Activated CD8-positive, alpha-beta memory T cell treated with anti-CD3 and anti-CD28 coated beads, Interleukin-2, amount 50 U/mL, for 48 hours (primary cell): ENCODE measurements at regions not wholly inside any gene's neighbourhood (a gene's known extent, or its start where the extent isn't known, plus 50 kb on each side); places are given as distances from the start of the nearest gene placed in this dataset.
"Not testable (repeated sequence)": the region's sequence is repeated elsewhere in the genome, so short reads cannot be mapped to it uniquely, and the experiment has no call there.

Experiments
- DNase-seq: peaks from one replicate; pipeline ENCODE4 v3.0.0-alpha.2; 2020

DNA sequence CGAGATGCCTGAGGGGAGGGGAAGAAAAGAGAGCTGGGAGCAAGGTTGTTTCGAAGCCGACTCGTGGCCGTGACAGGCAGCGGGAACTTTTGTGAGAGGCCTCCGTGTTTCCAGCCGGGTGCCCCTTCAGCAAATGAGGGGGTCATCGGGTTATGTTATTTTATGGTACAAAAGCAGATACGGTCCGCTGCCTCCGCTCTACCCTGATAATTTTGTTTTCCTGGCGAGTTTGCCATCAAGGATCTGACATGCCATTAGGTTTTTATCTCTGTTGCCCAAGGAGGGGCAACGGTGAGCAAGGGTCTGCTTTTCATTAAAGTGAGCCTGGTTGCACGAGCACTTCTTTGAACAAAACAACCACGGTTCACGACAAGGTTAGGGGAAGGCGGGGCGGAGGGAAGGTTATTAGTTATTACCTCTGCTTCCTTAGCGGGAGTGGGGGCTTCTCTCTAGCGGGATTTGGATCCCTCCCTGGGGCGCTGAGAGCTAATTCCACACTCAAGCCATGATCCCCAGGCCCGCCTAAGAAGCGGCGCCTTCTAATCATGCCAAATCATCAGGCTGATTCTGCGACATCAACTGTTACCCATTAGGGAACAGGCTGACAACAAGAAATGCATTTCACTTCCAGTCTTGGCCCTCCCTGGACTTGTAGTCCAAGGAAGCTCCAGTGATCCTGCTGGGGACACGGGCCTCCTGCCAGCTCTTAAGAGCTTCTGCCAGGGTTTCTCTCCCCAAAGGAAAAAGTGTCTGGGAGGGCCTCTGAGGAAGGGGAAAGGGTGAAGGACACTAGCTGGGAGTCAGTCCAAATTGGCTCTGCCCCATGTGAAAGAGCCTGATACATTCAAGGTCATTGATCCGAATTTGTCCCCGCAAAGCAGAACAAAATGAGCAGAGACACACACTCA is 617.7 kb downstream of the MID1IP1 start:
- no peak for DNase-seq

DNA sequence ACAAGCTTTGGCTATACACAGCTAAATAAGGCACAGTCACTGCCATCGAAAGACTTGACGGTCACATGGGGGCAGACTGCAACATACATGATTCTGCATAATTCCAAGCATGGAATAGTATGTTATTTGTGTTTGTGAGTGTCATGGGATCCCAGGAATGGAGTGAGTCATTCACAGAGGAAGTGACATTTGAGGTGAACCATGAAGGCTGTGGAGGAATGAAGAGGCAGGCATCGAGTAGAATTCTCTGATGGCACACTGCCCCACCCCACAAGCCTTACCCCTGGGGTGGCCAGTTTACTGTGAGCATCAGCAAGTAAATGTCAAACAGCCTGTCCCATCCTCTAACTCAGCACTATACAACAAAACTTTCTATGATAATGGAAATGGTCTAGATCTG is 619.7 kb downstream of the MID1IP1 start:
- no peak for DNase-seq

DNA sequence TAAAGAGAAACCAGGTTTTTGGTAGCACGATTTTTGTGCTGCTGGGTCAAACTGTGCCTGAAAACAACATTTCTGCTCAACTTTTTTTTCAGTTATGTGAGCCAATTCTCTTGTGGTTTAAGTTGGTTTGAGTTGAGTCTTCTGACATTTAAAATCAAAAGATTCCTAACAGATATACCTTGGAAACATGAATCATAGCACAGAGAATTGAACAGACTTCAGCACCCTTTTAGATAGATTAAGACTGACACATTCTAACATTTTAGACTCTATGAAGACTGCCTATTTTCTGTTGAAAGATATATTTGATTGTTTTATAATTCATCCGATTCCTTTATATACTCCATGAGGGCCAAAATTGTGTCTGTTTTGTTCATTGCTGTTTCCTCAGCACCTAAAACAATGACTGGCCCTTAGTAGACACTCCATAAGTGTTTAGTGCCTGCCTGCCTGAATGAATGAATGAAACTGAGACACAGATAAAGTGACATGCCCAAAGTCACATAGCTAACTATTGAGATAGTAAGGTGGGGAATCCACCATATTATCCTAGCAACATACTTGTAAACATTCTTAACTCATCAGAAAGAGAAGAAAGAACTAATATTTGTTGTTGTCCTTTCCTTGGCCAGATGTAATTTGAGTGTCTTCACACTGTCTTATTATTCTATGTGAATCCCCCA is 624.0 kb downstream of the MID1IP1 start:
- DNase-seq: no peak

DNA sequence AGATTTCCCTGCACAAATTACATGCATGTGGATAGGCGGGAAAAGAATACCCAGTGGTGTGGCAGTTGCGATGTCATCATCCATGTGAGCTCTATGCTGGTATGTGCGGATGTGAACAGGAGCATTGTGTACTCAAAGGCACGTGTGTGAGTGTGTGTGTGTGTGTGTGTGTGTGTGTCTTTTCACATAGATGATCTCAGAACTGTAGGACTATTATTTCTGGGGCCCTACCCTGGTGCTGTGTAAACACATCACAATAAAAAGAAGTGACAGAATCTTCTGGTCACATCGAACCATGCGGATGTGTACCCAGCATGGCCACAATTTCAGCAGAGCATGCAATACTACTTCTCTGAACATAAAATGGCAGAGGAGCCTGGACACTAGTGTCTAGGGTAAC is 624.8 kb downstream of the MID1IP1 start:
- DNase-seq: no peak

DNA sequence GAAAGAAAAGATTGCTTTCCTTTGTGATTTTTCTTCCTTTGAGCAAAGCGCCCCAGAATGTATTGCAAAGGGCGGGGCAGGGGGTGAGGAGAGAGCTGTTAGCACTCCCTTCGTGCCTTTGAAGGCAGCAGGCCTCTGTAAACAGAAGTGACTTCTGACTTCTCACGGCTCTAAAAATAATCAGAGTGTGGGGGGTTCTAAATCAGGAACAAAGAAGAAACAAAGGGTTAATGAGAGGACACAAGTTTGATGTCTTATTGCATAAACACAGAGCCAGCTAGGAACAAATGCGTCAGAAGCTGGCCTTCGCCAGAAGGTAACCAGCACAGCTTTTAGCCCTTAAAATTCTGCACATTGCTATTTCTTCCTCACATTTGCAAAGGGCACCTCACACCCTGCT is 626.2 kb downstream of the MID1IP1 start:
- no peak for DNase-seq

DNA sequence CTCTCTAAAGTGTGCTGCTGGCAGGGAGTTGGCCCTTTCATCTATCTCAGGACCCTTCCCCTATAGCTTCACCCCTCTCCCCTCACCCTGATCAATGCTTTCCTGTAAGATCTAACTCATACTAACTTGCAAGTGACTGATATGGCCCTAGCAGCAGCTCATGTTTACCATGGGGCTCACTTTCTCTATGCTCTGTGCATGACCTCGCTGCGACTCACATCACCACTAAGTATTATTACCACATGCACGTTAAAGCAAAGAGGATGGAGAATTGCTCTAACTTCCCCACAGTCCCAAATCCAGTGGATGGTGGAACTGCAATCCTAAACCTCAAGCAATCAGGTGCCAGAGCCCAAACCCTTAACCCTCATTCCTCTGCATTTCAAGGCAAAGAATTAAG is 626.6 kb downstream of the MID1IP1 start:
- no peak for DNase-seq

DNA sequence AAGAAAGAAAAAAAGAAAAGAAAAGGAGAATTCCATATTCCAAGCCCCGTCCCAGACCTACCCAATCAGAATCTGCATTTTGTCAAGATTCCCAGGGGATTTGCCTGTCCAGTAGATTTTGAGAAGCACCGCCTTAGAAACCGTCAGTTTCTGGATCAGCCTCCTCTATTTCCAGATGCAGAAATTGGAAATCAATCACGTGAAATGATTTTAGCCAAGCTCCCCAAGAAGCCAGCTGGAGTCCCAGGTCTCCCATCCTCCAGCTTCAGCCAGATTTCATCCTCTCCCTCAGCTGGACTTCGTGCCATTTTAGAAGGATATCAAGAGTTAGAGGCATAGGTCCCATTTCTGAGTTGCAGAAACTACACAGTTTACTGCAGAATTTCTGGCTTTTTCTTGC is 629.3 kb downstream of the MID1IP1 start:
- no peak for DNase-seq

DNA sequence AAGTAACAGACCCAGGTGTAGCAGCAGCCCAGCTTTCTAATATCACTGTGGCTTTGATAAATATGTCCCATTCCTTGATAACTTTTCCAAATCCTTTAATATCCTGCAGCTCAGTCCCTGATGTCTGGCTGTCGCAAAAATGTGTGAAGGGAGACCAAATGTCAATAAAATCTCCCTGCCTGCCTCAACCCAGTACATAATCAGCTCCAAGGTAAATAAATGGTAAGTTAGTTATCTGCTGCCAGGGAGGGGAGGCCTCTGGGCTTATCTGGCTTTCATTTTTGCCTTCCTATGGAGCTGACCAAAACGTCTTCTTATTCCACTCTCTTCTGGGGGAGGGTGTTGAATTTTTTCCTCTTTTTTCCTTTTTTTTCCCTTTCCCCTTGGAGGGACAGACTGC is 630.6 kb downstream of the MID1IP1 start:
- DNase-seq: no peak

DNA sequence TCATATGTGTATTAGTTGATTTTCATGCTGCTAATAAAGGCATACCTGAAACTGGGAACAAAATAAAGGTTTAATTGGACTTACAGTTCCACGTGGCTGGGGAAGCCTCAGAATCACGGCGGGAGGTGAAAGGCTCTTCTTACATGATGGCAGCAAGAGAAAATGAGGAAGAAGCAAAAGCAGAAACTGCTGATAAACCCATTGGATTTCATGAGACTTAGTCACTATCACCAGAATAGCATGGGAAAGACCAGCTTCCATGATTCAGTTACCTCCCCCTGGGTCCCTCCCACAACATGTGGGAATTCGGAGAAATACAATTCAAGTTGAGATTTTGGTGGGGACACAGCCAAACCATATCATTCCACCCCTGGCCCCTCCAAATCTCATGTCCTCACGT is 633.4 kb downstream of the MID1IP1 start:
- DNase-seq: not testable (repeated sequence)

DNA sequence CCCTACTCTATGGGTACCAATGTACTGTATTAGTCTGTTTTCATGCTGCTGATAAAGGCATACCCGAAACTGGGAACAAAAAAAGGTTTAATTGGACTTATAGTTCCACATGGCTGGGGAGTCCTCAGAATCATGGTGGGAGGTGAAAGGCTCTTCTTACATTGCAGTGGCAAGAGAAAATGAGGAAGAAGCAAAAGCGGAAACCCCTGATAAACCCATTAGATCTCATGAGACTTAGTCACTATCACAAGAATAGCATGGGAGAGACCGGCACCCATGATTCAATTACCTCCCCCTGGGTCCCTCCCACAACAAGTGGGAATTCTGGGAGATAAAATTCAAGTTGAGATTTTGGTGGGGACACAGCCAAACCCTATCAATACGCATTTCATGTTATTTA is 635.3 kb downstream of the MID1IP1 start:
- not testable (repeated sequence) for DNase-seq

DNA sequence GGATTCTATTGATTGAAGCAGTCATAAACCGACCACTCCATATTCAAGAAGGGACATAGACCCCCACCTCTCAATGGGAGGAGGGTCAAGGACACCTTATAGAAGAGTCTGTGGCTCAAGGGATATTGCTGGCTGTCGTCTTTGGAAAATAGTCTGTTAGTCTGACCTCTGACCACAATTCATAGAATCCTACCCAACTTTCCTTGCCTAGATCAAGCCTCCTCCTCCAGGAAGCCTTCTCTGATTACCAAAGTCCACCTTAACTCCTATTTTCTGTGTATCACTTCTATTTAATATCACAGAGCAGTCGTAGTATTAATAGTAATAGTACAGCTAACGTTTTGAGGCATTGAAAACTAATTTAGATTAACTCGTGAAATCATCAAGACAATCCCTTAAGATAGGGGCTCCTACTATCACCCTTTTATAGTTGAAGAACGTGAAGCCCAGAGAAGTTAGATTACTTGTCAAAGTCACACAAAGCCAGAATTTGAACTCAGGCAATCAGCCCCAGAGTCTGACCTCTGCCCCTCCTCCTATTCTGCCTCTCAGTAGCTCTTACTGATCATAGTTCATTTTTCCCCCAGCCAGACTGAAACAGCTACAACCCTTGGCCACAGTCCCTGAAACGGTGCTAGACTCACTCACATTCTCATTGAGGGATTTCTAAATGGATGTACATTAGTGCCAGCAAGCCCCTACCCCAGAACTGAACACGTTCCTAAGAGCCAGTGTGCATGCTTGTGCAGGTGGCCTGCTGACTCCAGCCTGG is 636.6 kb downstream of the MID1IP1 start:
- no peak for DNase-seq

DNA sequence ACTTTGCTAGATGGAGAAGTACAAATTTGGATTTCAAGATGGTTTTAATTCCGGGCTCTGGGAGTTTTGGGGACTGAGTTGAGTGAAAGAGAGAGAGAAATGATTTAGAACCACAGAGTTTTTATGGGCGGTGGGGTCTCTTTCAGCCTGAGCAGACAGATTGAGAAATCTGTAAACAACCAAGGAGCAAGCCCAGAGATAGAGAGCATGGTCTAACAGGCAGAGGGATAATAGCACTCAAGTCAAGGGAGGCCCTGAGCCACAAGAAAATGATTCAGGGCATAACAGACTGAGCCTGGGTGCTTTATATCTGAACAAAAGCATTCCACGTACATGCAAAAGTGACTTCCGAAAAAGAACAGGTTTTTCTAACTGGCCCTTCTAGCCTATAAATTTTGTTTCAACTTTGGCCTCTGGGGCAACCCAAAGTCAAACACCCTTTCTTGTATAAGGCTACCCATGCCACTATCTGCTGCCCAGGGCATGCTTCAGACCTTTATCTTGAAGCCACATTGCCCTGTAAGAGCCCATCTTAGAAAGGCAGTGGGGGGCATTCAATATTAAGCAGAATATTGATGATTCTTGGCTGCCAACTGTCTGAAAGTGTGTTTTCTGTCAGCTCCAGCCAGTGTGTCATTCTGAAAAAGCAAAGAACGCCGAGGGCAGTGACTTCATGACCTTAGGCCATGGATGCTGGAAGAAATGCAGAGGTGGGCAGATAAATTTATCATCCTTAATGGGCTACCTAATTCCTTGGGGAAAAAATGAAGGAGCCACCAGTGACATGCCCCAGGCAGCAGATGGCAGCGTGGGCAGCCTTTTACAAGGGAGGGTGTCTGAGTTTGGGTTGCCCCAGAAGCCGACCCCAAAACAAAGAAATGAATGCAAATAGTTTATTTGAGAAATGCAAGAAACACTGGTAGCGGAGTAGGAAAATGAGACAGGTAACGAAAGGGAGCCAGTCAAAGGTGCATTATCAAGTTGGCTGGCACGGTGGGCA is 637.6 kb downstream of the MID1IP1 start:
- no peak for DNase-seq

DNA sequence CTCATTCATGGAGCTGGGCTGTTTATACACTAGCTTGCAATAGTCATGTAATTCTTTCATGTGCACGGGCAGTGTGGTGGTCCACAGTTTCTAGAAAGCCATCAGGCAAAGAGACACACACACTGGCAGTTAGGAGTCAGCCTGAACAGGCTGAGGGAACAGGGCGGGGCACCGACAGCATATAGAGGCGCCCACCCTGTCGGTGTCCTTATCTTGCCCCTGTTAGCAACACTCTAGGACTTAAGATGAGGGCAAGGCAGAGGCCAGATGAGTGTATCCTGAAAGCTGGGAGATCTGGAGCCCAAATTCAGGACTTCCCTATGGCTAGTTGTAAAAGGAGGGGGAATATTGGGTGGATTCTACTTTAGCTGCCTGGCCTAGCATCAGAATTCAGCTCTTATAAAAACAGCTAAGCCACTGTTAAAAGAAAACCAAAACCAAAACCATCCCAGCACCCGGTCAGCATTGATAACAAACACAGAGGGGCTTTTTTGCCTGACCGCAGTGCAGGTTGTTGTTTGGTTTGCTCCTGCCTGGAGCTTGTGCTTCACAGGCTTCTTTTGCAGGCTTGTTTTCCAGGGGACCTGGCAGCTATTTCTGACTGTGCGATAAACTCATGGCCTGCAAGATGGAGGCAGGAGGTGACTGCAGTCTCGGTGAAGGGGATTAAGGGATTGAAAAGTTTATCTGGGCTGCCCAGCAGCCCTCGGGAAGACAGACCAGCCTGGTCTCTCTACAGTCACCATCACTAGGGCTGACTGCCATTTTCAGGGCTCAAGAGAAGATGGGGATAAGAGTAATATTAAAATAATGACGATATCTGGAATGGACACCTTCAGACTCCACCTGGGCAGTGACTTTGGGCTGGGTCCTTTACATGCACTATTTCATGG is 638.9 kb downstream of the MID1IP1 start:
- no peak for DNase-seq

DNA sequence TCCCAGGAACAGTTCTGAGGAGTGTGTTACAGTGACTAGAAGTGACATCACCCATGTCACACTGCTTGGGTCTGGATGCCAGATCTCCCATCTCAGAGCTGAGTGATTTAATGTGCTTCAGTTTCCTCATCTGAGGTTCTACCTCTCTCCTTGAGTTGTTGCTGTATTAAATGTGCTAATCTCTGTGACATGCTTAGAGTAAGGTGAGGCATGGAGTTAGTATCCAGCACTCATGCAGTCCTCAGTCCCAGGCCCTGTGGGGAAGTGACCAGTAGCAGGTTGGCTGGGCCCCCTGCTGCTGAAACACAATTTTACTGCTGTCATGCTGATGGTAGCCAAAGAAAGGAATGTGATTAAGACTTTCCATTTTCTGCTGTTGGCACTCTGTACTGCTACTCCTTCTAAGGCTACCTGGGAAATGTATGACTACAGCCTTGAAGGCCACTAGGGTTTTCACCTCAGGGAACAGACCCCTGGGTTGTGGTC is 639.6 kb downstream of the MID1IP1 start:
- DNase-seq: no peak

DNA sequence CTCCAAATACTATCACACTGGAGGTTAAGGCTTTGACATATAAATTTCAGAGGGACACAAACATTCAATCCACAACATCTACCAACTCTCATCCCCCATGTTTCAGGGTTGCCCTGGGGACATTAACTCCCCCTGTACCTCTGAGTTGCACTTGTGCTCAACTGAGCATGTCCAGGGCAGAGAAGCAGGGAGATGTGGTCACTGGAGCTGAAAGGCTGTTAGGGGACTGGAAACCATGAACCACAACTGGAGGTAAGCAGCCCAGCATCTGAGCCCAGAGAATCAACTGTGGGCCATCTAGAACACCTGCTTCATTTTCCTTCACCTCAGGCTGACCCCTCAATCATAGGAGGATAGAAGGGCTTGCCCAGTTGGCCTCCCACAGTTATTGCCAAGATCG is 641.1 kb downstream of the MID1IP1 start:
- no peak for DNase-seq

DNA sequence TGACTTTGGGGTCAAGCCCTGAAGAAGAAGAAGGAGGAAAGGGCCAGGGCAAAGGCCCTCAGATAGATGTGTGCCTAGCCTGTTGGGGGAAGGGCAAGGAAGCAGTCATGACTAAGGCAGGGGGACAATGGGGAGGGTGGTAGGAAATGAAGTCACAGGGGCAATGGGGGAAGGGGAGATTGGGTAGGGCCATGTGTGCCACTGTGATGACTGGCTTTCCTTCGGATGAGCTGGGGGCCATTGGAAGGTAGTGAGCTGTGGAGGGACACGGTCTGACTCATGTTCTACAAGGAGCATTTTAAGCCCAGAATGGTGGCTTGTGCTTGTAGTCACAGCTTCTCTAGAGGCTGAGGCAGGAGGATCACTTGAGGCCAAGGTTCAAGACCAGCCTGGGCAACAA is 642.0 kb downstream of the MID1IP1 start:
- no peak for DNase-seq

DNA sequence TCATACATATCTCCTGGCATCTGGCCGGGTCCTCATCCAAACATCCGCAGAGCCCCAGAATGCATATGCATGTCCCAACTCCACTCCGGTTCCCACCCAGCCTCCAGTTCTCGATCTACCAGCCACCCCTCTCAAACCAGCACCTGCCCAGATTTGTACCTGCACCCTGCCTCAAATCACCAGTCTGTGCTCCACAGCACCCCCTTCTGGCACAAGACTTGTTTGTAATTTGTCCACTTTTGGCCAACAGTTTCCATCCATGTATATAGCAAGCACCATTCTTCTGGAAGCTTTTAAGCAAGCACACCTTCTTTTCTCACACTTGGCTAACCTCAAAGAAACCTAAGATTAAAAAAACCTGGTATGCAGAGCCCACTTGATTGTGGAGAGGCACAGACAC is 644.1 kb downstream of the MID1IP1 start:
- peak; percentile 79 for DNase-seq

DNA sequence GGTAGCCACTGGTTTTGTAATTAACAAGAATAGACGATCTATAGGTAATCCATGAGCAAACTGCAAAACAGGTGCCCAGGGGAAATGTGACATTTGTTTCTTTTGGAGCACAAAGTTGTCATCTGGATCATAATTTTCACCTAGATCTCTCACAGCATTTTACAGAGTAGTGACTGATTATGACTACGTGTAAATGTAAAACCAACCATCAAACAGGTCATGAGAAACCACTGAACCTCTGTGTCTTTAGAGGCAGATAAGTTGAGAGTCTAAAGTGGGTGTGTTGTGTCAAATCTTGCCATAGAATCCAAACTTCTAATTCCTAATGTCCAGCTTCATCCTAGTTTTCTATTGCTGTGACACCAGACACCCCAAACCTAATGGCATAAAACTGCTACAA is 648.1 kb downstream of the MID1IP1 start:
- DNase-seq: no peak

DNA sequence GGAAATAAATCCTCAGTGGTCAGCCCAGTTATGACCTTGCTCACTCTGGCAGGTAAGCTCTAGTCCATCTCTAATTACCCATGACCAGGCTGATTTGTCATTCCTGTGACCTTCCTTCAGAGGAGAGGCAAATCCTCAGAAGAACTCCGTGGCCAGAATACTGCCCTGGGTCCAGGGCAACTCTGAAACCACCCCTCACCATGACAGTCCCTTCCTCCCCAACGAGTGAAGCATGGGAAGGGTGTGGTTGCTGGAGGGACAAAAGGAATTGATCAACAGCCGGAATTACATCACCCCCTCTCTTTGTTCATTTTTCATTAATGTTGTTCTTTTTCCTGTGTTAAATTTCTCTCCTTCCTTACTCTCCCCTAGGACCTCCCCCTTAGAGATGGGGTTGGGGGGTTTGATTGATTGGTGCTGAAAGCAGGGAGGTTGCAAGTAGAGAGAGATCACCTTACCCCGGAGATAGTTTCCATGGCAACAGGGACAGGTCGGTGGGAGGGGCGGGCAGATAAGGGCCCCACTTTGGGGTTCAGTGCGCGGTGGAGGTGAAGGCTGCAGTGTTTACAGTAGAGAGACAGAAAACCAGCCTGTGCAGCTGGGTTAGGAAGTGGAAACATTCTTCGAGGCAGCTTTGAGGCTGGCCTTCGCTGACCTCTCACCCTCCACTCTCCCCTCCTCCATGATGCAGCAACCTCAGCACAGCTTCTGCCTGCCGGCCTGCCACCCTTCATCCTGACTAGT is 647.4 kb downstream of the BCOR start:
- no peak for DNase-seq

DNA sequence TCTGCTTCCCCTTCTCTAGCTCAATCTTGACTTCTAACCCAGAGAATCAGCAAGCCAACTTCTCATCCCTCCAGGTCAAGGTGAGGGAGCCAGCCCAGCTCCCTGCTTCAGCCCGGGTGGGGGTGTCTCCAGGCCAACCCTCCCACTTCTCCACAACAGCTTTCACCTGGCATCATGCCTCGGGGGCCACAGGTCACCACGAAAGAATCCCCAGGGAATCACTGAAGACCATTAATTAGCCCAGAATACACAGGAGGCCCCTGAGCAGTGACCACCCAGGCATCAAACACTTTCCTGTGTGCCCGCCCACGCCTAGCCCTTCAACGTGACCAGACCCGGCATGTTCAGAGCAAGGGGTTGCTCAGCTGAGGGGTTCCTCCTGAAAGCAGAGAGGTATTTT is 646.7 kb downstream of the BCOR start:
- DNase-seq: no peak
